ENCODE measurements at regions not wholly inside any gene's neighbourhood (a gene's known extent, or its start where the extent isn't known, plus 50 kb on each side); places are given as distances from the start of the nearest gene placed in this dataset.
"Not testable (repeated sequence)": the region's sequence is repeated elsewhere in the genome, so short reads cannot be mapped to it uniquely, and the experiment has no call there.

GRCh38 chr16:80243303-80243702 is 297.5 kb upstream of the DYNLRB2 start:
- DNase-seq: not testable (repeated sequence)

GRCh38 chr16:80242279-80242678 is 298.5 kb upstream of the DYNLRB2 start:
- DNase-seq; H3K27ac ChIP-seq; H3K4me3 ChIP-seq; H3K36me3 ChIP-seq; H3K27me3 ChIP-seq; H3K4me1 ChIP-seq; H3K9me3 ChIP-seq (replicated peaks): not testable (repeated sequence)

More at GRCh38 chr16:80243303-80243702, 297.5 kb upstream of the DYNLRB2 start:
- not testable (repeated sequence) for H3K27me3 ChIP-seq; H3K4me1 ChIP-seq; H3K36me3 ChIP-seq; H3K4me3 ChIP-seq; H3K27ac ChIP-seq; H3K9me3 ChIP-seq (replicated peaks)

- DNase-seq: no peak
Measured at GRCh38 chr16:80233097-80233835, 307.5 kb upstream of the DYNLRB2 start.

GRCh38 chr16:80231888-80232287 is 308.9 kb upstream of the DYNLRB2 start:
- DNase-seq: no peak
- H3K36me3 ChIP-seq: no peaks in the 10 kb centered on the region
- H3K27me3 ChIP-seq: no peaks in the 10 kb centered on the region
- H3K4me3 ChIP-seq: no peak overlapping the region
- no peaks in the 10 kb centered on the region for H3K9me3 ChIP-seq (replicated peaks)
- no peak overlapping the region for H3K27ac ChIP-seq
- H3K4me1 ChIP-seq: no peaks in the 10 kb centered on the region

More at GRCh38 chr16:80233097-80233835, 307.5 kb upstream of the DYNLRB2 start:
- H3K9me3 ChIP-seq (replicated peaks): no peaks in the 10 kb centered on the region
- no peak overlapping the region for H3K27ac ChIP-seq
- H3K27me3 ChIP-seq: no peaks in the 10 kb centered on the region
- no peaks in the 10 kb centered on the region for H3K4me1 ChIP-seq
- H3K36me3 ChIP-seq: no peaks in the 10 kb centered on the region
- H3K4me3 ChIP-seq: no peak overlapping the region

- H3K4me3 ChIP-seq: no peak overlapping the region
- DNase-seq: no peak
- no peaks in the 10 kb centered on the region for H3K27me3 ChIP-seq
- no peaks in the 10 kb centered on the region for H3K36me3 ChIP-seq
- no peaks in the 10 kb centered on the region for H3K9me3 ChIP-seq (replicated peaks)
- no peaks in the 10 kb centered on the region for H3K4me1 ChIP-seq
- H3K27ac ChIP-seq: no peak overlapping the region
Measured at GRCh38 chr16:80231121-80231520, 309.7 kb upstream of the DYNLRB2 start.

- no peaks in the 10 kb centered on the region for H3K36me3 ChIP-seq
- no peak for DNase-seq
- H3K9me3 ChIP-seq (replicated peaks): no peaks in the 10 kb centered on the region
- H3K4me1 ChIP-seq: no peaks in the 10 kb centered on the region
- no peak overlapping the region for H3K27ac ChIP-seq
- no peak overlapping the region for H3K4me3 ChIP-seq
- no peaks in the 10 kb centered on the region for H3K27me3 ChIP-seq
Measured at GRCh38 chr16:80230328-80231120, 310.3 kb upstream of the DYNLRB2 start.

GRCh38 chr16:80226499-80226898 is 314.3 kb upstream of the DYNLRB2 start:
- H3K27me3 ChIP-seq: no peaks in the 10 kb centered on the region
- no peak for DNase-seq
- no peak overlapping the region for H3K27ac ChIP-seq
- no peaks in the 10 kb centered on the region for H3K9me3 ChIP-seq (replicated peaks)
- no peak overlapping the region for H3K4me3 ChIP-seq
- H3K36me3 ChIP-seq: no peaks in the 10 kb centered on the region
- H3K4me1 ChIP-seq: no peaks in the 10 kb centered on the region

- no peak overlapping the region for H3K27ac ChIP-seq
- no peak overlapping the region for H3K4me3 ChIP-seq
- DNase-seq: no peak
- no peaks in the 10 kb centered on the region for H3K4me1 ChIP-seq
- no peaks in the 10 kb centered on the region for H3K27me3 ChIP-seq
- H3K9me3 ChIP-seq (replicated peaks): no peaks in the 10 kb centered on the region
- H3K36me3 ChIP-seq: no peaks in the 10 kb centered on the region
Measured at GRCh38 chr16:80210787-80211186, 330.0 kb upstream of the DYNLRB2 start.

GRCh38 chr16:80208743-80209142 is 332.1 kb upstream of the DYNLRB2 start:
- no peak for DNase-seq
- Histone ChIP-seq H3K36me3 (no peaks in the 10 kb centered on the region), H3K27ac (no peak overlapping the region), H3K27me3 (no peaks in the 10 kb centered on the region), H3K9me3 (replicated peaks) (no peaks in the 10 kb centered on the region), H3K4me1 (no peaks in the 10 kb centered on the region), H3K4me3 (no peak overlapping the region)

GRCh38 chr16:80208015-80208414 is 332.8 kb upstream of the DYNLRB2 start:
- no peaks in the 10 kb centered on the region for H3K27me3 ChIP-seq
- H3K27ac ChIP-seq: no peak overlapping the region
- DNase-seq: no peak
- no peaks in the 10 kb centered on the region for H3K4me1 ChIP-seq
- no peak overlapping the region for H3K4me3 ChIP-seq
- H3K36me3 ChIP-seq: no peaks in the 10 kb centered on the region
- no peaks in the 10 kb centered on the region for H3K9me3 ChIP-seq (replicated peaks)

GRCh38 chr16:80203821-80204220 is 337.0 kb upstream of the DYNLRB2 start:
- DNase-seq: no peak
- Histone ChIP-seq H3K4me3 (no peak overlapping the region), H3K4me1 (no peaks in the 10 kb centered on the region), H3K9me3 (replicated peaks) (no peaks in the 10 kb centered on the region), H3K27ac (no peak overlapping the region), H3K27me3 (no peaks in the 10 kb centered on the region), H3K36me3 (no peaks in the 10 kb centered on the region)

- Histone ChIP-seq H3K27me3 (no peaks in the 10 kb centered on the region), H3K36me3 (no peaks in the 10 kb centered on the region), H3K9me3 (replicated peaks) (no peaks in the 10 kb centered on the region), H3K4me3 (no peak overlapping the region), H3K27ac (no peak overlapping the region), H3K4me1 (no peaks in the 10 kb centered on the region)
- no peak for DNase-seq
Measured at GRCh38 chr16:80202831-80203413, 337.9 kb upstream of the DYNLRB2 start.

- no peaks in the 10 kb centered on the region for H3K36me3 ChIP-seq
- DNase-seq: no peak
- no peak overlapping the region for H3K27ac ChIP-seq
- H3K27me3 ChIP-seq: no peaks in the 10 kb centered on the region
- no peaks in the 10 kb centered on the region for H3K4me1 ChIP-seq
- H3K4me3 ChIP-seq: no peak overlapping the region
- H3K9me3 ChIP-seq (replicated peaks): no peaks in the 10 kb centered on the region
Measured at GRCh38 chr16:80200079-80200478, 340.7 kb upstream of the DYNLRB2 start.

GRCh38 chr16:80199614-80200013 is 341.2 kb upstream of the DYNLRB2 start:
- Histone ChIP-seq H3K9me3 (replicated peaks) (no peaks in the 10 kb centered on the region), H3K27me3 (no peaks in the 10 kb centered on the region), H3K4me3 (no peak overlapping the region), H3K36me3 (no peaks in the 10 kb centered on the region), H3K4me1 (no peaks in the 10 kb centered on the region), H3K27ac (no peak overlapping the region)
- DNase-seq: no peak

Data from SJCRH30 (cell line).